Stimulated activated naive CD8-positive, alpha-beta T cell treated with anti-CD3 and anti-CD28 coated beads, Interleukin-15, amount 100 ng/mL, for 72 hours (primary cell): ENCODE measurements at regions not wholly inside any gene's neighbourhood (a gene's known extent, or its start where the extent isn't known, plus 50 kb on each side); places are given as distances from the start of the nearest gene placed in this dataset.
A peak's percentile ranks its signal among the peaks of the same experiment; 100 is the strongest.
"Not testable (repeated sequence)": the region's sequence is repeated elsewhere in the genome, so short reads cannot be mapped to it uniquely, and the experiment has no call there.

ENCODE experiments used
- ATAC-seq: fragments of 150-1000 bp; cut with Tn5 transposase; 2 replicates; pipeline ENCODE4 v1.10.0; 2021; ENCODE audit warnings: mild to moderate bottlenecking, moderate library complexity
- DNase-seq, 2 donors: peaks; one replicate each; pipeline ENCODE4 v3.0.0; 2021 to 2022
- H3K27ac Mint-ChIP-seq, 2 donors: one replicate each; pipeline ENCODE4 v1.8.0; 2022; ENCODE audit warnings: mild to moderate bottlenecking in 2 of 2, mixed read lengths in 2 of 2, moderate library complexity in 2 of 2
- H3K27me3 Mint-ChIP-seq: one replicate; pipeline ENCODE4 v1.8.0; 2022; ENCODE audit warnings: mixed read lengths
- H3K4me1 Mint-ChIP-seq: one replicate; pipeline ENCODE4 v1.8.0; 2022; ENCODE audit warnings: mild to moderate bottlenecking, mixed read lengths
- H3K4me3 Mint-ChIP-seq, 2 donors: one replicate each; pipeline ENCODE4 v1.8.0; 2022; ENCODE audit warnings: mild to moderate bottlenecking in 2 of 2, mixed read lengths in 2 of 2, moderate library complexity in 1 of 2
- H3K9me3 Mint-ChIP-seq, 2 donors: one replicate each; pipeline ENCODE4 v1.8.0; 2022; ENCODE audit warnings: mixed read lengths in 2 of 2

DNA sequence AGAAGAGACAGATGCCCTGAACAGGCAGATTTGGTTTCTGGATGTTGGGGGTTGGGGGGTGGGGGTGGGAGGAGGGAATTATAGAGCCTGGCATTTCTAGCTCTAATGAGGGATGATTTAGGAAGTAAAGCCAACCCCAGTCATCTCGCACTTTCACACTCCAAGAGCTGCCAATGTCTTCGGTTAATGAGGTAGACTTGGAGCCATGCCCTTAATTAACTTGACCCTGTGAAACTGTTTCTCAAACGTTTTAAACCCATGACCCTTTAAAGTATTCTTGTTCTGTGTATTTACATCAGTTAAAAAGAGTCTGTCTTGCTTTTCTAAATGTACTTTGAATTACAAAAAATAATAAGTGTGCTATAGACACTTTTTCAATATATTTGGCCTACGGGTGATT lies 466.9 kb downstream of the FAT4 start:
- no peaks in the 10 kb centered on the region for H3K27me3 Mint-ChIP-seq
- no peak overlapping the region for H3K4me3 Mint-ChIP-seq
- peaks cover 5 to 10% of the 10 kb centered on the region in 2 donors for H3K9me3 Mint-ChIP-seq
- no peak overlapping the region for H3K27ac Mint-ChIP-seq
- ATAC-seq (no peak), DNase-seq (no peak)
- H3K4me1 Mint-ChIP-seq = no peaks in the 10 kb centered on the region

DNA sequence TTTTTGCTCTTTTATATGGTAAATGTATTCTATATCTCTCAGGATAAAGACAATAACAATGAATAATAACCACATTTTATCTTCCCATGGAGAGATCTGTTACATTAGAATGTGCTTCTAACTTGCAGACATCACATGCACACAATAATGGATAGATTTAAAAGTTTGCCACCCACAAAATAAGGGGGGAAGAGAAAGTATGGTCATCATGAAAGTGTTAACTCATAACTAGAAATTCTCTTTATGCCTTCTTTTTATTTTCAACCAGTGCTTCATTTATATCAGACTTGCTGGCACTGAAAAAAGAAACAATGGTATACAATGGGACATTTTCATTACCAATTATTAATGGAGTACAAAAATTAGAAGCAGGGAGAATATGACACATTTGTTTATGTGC lies 470.0 kb downstream of the FAT4 start:
- DNase-seq = no peak
- H3K27me3 Mint-ChIP-seq = no peaks in the 10 kb centered on the region
- ATAC-seq = no peak
- no peaks in the 10 kb centered on the region for H3K4me1 Mint-ChIP-seq
- H3K27ac Mint-ChIP-seq = no peak overlapping the region
- H3K4me3 Mint-ChIP-seq = no peak overlapping the region
- H3K9me3 Mint-ChIP-seq = peaks cover 0 to 11% of the 10 kb centered on the region in 2 donors

DNA sequence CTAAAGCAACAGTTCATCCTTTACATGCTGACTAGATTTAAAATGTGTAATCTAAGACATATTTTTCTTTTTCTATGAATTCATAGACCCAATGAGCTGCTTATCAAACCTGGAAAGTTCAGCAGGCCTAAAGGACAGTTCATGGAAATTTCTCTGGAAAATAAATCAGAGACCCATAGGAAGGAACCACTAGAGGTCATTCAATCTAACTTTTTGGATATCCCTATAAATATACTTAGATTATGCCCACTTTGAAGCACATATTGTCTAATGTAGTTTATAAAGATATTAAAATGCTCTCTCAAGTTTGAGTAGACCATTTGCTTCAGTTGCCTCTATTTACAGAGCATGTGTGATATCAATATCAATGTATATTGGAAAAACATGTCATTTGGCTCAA lies 473.0 kb downstream of the FAT4 start:
- H3K27ac Mint-ChIP-seq = no peak overlapping the region
- no peaks in the 10 kb centered on the region for H3K27me3 Mint-ChIP-seq
- peaks cover 0 to 7% of the 10 kb centered on the region in 2 donors for H3K9me3 Mint-ChIP-seq
- H3K4me1 Mint-ChIP-seq = no peaks in the 10 kb centered on the region
- no peak overlapping the region for H3K4me3 Mint-ChIP-seq
- no peak for ATAC-seq
- no peak for DNase-seq

DNA sequence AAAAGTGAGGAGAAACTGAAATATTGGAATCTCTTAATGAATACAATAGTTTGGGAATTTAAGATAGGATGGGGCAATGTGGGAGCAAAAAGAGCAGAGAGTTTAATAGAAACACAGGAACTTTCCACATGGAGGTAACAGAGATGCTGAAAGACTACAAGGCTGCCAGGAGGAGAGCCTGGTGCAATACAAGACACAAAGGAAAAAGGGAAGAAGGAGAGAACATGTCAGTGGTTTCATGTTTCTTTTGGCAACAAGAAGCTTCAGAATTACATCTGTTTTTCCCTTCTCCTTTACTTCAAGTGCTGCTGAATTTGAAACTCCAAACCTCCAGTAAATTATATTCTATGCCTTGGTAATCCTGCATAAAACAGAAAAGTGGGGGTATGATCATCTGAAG lies 474.3 kb downstream of the FAT4 start:
- Mint-ChIP-seq H3K4me3 (no peak overlapping the region), H3K9me3 (peaks cover 0 to 7% of the 10 kb centered on the region in 2 donors), H3K4me1 (no peaks in the 10 kb centered on the region), H3K27ac (no peak overlapping the region), H3K27me3 (no peaks in the 10 kb centered on the region)
- ATAC-seq (no peak), DNase-seq (no peak)

DNA sequence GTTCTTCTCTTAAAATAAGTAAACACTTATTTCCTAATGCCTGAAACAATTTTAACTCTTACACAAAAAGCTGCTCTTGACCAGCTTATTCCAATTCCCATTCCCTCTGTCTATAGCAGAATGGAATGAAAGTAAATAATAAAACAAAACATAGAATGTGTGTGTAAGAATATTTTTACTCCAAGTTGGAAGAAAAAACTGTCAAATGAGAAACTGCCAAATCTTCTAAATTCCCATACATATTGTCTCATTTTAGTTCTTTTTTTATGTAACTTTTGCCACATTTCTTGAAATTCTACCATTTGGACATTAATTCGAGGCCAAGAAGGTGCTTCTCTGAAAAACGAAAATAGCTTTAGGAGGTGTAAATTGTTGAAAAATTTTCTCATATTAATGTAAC lies 477.1 kb downstream of the FAT4 start:
- H3K9me3 Mint-ChIP-seq = peaks cover 0 to 7% of the 10 kb centered on the region in 2 donors
- no peaks in the 10 kb centered on the region for H3K4me1 Mint-ChIP-seq
- H3K4me3 Mint-ChIP-seq = no peak overlapping the region
- no peaks in the 10 kb centered on the region for H3K27me3 Mint-ChIP-seq
- ATAC-seq (no peak), DNase-seq (no peak)
- no peak overlapping the region for H3K27ac Mint-ChIP-seq

DNA sequence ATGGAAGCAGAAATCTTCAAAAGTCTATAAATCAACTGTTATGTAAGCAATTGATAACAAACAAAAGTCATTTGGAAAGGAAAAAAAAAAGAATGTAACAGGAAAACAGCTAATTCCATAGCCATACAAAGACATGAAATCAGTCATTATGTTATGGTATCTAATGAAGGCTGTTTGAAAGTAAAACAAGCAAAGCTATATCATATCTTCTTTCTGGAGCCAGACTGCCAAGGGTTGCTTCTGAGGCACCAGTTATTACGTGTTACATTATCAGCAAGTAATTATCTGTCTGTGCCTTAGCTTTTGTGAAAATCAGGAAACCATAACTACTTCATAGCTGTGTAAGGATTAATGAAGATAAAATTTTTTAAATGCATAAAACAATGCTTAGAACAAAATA lies 480.2 kb downstream of the FAT4 start:
- Mint-ChIP-seq H3K27me3 (no peaks in the 10 kb centered on the region), H3K27ac (no peak overlapping the region), H3K4me1 (no peaks in the 10 kb centered on the region), H3K9me3 (no peaks in the 10 kb centered on the region), H3K4me3 (no peak overlapping the region)
- DNase-seq (no peak), ATAC-seq (no peak)

DNA sequence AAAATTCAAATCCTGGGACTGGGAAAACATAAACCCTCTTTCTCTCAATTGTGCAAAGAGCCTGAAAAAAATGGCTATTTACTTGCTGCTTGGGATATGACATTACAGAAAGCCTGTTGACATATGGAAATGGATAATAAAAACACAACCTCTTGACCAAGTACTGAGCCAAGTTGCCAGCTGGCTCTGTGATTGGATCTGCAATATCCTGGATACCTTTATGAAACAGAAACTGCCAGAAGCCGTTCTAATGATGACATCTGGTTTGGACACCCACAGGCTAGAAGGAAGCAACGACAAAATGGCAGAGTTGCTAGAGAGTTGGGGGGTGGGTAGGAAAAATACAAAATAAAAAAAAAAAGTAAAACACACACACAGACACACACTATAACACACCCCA lies 481.4 kb downstream of the FAT4 start:
- DNase-seq = no peak
- H3K4me3 Mint-ChIP-seq = no peak overlapping the region
- no peaks in the 10 kb centered on the region for H3K4me1 Mint-ChIP-seq
- no peaks in the 10 kb centered on the region for H3K27me3 Mint-ChIP-seq
- no peaks in the 10 kb centered on the region for H3K9me3 Mint-ChIP-seq
- H3K27ac Mint-ChIP-seq = no peak overlapping the region
- ATAC-seq = no peak

DNA sequence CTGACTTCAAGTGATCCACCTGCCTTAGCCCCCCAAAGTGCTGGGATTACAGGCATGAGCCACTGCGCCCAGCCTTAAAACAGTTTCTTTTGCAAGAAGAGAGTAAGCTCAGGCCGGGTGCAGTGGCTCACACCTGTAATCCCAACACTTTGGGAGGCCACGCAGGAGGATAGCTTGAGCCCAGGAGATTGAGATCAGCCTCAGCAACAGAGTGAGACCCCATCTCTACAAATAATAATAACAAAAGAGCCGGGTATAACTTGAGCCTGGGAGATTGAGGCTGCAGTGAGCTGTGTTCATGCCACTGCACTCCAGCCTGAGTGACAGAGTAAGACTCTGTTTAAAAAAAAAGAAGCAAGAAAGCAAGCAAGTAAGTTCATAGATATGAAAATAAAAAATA lies 482.9 kb downstream of the FAT4 start:
- H3K4me1 Mint-ChIP-seq, H3K27me3 Mint-ChIP-seq, ATAC-seq, H3K9me3 Mint-ChIP-seq, H3K27ac Mint-ChIP-seq, DNase-seq, H3K4me3 Mint-ChIP-seq: not testable (repeated sequence)

DNA sequence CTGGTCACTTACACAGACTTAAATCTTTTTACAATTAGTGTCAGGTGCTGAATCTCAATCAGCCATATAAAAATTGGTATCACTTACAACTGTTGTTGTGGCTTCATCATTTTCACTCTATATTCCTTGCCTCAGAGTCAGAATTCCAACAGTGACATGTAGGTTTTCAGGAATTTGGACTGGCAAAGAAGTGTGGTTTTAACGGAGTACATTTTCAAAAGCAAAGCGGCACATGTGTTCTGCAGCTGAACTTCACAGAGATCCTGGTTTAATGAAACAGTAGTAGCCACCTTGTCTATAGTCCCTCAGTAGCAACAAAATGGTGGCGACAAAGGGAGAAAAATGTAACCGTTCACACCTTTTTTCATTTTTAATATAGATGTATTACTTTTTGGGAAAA lies 486.6 kb downstream of the FAT4 start:
- no peaks in the 10 kb centered on the region for H3K9me3 Mint-ChIP-seq
- DNase-seq = no peak
- H3K27ac Mint-ChIP-seq = no peak overlapping the region
- H3K27me3 Mint-ChIP-seq = no peaks in the 10 kb centered on the region
- no peaks in the 10 kb centered on the region for H3K4me1 Mint-ChIP-seq
- no peak overlapping the region for H3K4me3 Mint-ChIP-seq
- ATAC-seq = no peak

DNA sequence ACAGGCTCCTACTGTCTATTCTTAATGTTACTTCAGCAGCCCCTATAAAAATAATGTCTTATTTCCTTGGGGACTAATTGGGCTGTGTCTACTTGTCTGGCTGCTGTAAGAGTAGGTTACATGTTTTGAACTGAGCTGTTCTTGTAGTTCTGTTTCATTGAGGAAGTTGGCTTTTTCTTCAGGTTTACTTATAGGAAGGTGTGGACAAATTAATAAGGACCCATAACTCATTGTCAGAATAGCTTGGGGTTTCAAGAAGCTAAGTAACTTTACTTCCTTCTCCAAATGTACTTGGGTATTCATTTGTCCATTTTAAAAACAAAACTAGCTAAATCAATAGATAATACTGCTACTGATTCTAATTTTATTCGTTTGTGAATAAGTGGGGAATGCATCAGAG lies 487.2 kb downstream of the FAT4 start:
- DNase-seq = no peak
- peak overlapping the region in 1 of 2 donors; percentile 37 for H3K27ac Mint-ChIP-seq

DNA sequence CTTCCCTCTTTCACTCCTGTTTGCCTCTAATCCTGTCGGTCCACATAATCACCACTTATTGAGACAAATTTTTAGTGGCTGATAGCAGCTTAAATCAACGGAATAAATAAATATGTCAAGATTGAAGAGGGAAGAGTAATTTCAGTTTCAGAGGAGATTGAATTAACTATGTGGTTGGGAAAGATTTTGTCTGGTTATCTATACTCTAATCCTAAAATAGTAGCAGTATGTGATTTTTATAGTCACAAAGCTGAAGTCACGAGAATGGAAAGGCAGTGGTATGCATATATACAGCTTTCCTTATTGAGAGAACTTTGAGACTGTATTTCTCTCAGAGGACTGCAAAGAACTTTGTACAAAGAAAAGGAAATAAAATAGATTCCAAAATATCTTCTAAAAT lies 493.3 kb downstream of the FAT4 start:
- no peak overlapping the region for H3K27ac Mint-ChIP-seq
- DNase-seq = no peak

More for the DNA sequence above, 487.2 kb downstream of the FAT4 start:
- no peaks in the 10 kb centered on the region for H3K27me3 Mint-ChIP-seq
- H3K9me3 Mint-ChIP-seq = no peaks in the 10 kb centered on the region
- H3K4me3 Mint-ChIP-seq = no peak overlapping the region
- H3K4me1 Mint-ChIP-seq = no peaks in the 10 kb centered on the region
- ATAC-seq = no peak

DNA sequence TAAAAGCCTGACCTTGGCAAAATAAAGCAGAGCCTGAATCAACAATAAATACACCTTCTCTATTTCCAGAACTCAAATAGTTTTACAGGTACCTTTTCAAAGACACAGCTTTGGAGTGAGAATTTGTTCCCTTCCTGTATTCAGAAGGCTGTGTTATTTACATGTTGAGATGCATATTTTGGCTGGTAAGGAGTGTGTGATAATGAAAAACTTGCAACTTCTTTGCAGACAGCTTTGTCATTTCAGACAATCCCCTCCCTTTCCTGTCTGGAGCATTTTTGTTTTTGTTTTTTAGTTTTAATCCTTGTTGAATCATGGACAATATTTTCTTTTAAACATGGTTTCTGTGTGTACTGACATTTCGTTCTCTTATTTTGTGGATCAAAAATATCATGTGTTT lies 493.8 kb downstream of the FAT4 start:
- no peak for DNase-seq
- peaks cover 6 to 7% of the 10 kb centered on the region in 2 donors for H3K9me3 Mint-ChIP-seq
- H3K4me1 Mint-ChIP-seq = no peaks in the 10 kb centered on the region
- no peak overlapping the region for H3K27ac Mint-ChIP-seq
- no peak overlapping the region for H3K4me3 Mint-ChIP-seq
- no peaks in the 10 kb centered on the region for H3K27me3 Mint-ChIP-seq
- ATAC-seq = no peak

More for the DNA sequence above, 493.3 kb downstream of the FAT4 start:
- Mint-ChIP-seq H3K27me3 (no peaks in the 10 kb centered on the region), H3K4me3 (no peak overlapping the region), H3K4me1 (no peaks in the 10 kb centered on the region), H3K9me3 (peaks cover under 1 to 2% of the 10 kb centered on the region in 2 donors)
- ATAC-seq = no peak

DNA sequence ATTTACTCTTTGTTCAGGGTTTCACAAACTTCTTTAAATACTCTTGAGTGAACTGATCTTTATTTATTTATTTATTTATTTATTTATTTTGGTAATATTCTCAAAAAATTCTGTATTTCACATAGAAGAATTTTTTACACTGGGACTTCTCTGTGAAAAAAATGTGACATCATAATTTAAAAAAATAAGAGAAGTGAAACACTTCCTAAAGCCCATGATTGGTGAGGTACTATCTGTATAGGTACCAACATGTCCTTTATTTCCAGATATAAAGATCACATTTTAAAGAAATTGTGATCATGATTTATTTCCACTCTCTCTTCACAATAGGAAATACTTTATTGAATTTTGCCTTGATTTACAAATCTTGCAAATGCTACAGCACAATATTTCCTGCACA lies 497.1 kb downstream of the FAT4 start:
- Mint-ChIP-seq H3K4me1 (no peaks in the 10 kb centered on the region), H3K4me3 (no peak overlapping the region), H3K9me3 (peaks cover 10 to 12% of the 10 kb centered on the region in 2 donors), H3K27me3 (no peaks in the 10 kb centered on the region), H3K27ac (no peak overlapping the region)
- DNase-seq (no peak), ATAC-seq (no peak)

DNA sequence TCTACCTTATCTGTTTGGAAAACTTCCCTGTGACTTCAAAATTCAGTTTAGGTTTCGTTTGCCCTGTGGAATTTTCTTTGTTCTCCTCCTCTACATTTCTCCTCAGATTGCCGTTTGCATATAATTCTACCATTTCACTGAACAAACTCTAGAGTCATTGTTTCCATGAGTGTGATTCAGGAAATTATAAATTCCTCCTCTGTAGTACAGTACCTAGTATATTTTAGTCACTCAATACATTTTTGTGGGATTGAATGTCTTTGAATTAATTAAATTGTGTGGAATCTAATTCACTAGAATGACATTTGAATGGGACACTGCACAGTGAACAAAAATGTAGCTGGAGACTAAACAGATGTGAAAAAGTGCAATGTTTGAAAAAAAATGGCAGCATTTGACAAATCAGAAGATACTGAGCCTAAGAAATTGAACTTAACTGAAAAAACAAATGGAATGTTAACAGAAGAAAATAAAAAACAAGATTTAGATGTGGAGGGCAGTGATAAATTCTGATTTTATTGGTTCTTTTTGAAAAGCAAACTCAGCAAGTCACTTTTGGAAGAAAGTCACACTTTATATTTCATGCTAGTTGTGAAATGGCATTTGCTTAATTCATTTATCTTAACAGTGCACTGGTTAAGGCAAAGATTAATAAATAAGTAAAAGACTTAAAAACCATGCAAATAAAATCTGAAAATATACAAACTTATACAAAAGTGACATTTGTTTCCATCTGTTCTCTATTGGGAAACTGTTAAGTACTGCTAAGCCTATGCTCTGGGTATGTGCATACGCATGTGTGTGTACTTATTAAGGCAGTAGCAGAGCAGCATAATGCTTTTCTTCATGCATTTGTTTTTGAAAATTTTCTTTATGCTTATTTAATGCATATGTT lies 512.3 kb downstream of the FAT4 start:
- no peak overlapping the region for H3K27ac Mint-ChIP-seq
- no peak for ATAC-seq
- H3K4me3 Mint-ChIP-seq = no peak overlapping the region
- DNase-seq = no peak
- H3K27me3 Mint-ChIP-seq = no peaks in the 10 kb centered on the region
- H3K9me3 Mint-ChIP-seq = no peaks in the 10 kb centered on the region
- H3K4me1 Mint-ChIP-seq = no peaks in the 10 kb centered on the region

DNA sequence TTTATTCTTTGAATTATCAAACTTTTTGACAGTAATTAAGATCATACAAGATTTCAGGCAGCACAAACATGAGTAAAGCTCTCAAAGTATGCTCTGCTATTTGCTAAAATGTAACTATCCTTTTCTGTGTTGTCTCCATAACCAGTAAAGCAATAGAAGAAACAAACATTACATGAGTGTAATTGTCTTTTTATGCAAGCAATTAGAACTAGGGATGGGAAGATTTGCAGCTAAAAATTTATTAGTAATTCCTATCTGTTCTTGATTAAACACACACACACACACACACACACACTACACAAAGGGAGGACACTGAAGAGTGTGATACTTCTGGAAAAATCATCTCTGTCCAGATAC lies 512.9 kb downstream of the FAT4 start:
- no peak for DNase-seq
- H3K4me3 Mint-ChIP-seq = no peak overlapping the region
- H3K27ac Mint-ChIP-seq = no peak overlapping the region
- H3K27me3 Mint-ChIP-seq = no peaks in the 10 kb centered on the region
- H3K9me3 Mint-ChIP-seq = no peaks in the 10 kb centered on the region
- no peak for ATAC-seq
- H3K4me1 Mint-ChIP-seq = no peaks in the 10 kb centered on the region

DNA sequence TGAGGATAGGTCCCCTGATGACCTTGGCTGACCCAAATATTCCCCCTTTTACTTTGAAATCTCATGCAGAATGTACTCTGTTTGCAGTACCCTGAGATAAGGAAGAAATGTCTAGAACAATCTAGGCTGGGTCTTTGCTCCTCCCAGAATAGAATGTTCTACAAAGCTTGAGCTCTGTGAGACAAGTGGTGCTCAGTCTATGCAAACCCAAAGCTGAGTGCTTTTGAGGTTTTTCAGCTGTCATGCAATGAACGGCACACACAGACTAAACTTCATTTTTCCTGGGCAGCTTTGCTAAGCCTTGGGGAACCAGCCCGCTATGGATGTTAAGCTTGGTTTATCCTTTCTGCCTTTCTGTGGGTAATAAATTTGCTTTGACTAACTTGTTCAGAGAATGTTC lies 513.6 kb downstream of the FAT4 start:
- ATAC-seq (no peak), DNase-seq (no peak)
- H3K9me3 Mint-ChIP-seq = no peaks in the 10 kb centered on the region
- no peak overlapping the region for H3K4me3 Mint-ChIP-seq
- H3K4me1 Mint-ChIP-seq = no peaks in the 10 kb centered on the region
- no peaks in the 10 kb centered on the region for H3K27me3 Mint-ChIP-seq
- H3K27ac Mint-ChIP-seq = no peak overlapping the region

DNA sequence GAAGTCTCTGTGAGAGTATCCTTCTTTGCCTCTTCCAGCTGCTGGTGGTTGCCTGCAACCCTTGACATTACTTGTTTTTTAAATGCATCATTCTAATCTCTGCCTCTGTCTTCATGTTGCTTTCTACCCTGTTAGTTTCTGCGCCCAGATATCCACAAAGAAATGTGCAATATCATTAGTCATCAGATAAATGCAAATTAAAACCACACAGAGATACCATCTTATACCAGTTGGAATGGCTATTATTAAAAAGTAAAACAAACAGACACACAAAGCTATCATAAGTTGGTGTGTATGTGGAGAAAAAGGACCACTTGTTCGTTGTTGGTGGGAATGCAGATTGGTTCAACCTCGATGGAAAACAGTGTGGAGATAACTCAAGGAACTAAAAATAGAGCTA lies 517.4 kb downstream of the FAT4 start:
- Mint-ChIP-seq H3K4me3 (no peak overlapping the region), H3K9me3 (no peaks in the 10 kb centered on the region), H3K4me1 (no peaks in the 10 kb centered on the region), H3K27me3 (no peaks in the 10 kb centered on the region), H3K27ac (no peak overlapping the region)
- DNase-seq (no peak), ATAC-seq (no peak)
